WERI-Rb-1 (cell line): ENCODE measurements at regions not wholly inside any gene's neighbourhood (a gene's known extent, or its start where the extent isn't known, plus 50 kb on each side); places are given as distances from the start of the nearest gene placed in this dataset.

Experiments used
- DNase-seq: peaks from one replicate; pipeline ENCODE4 v3.0.0-alpha.2; 2020
- H3K27ac ChIP-seq: fragments of 250-450 bp; sonication (Bioruptor Pico); 2 replicates; pipeline ENCODE4 v1.5.1; 2020; ENCODE audit warnings: mild to moderate bottlenecking, moderate library complexity
- H3K27me3 ChIP-seq: fragments of 250-450 bp; sonication (Bioruptor Pico); 2 replicates; pipeline ENCODE4 v1.5.1; 2021; ENCODE audit warnings: mild to moderate bottlenecking, low read depth, moderate library complexity; ENCODE audit not compliant: insufficient read depth, severe bottlenecking
- H3K36me3 ChIP-seq: fragments of 250-450 bp; sonication (Bioruptor Pico); 2 replicates; pipeline ENCODE4 v1.5.1; 2020; ENCODE audit warnings: mild to moderate bottlenecking, moderate library complexity
- H3K4me3 ChIP-seq: 2 replicates; pipeline ENCODE4 v1.5.1; 2011; ENCODE audit warnings: low read depth, mild to moderate bottlenecking, control low read depth, low read length
- H3K9me3 ChIP-seq: fragments of 250-450 bp; sonication (Bioruptor Pico); 2 replicates; pipeline ENCODE4 v1.5.1; 2021; ENCODE audit warnings: mild to moderate bottlenecking, moderate library complexity; ENCODE audit not compliant: severe bottlenecking
- TF ChIP-seq, protein P1 (sequence below): IDR thresholded peaks from 2 replicates; pipeline ENCODE4 v1.5.1; 2011; ENCODE audit warnings: low read depth, mild to moderate bottlenecking, control low read depth, inconsistent platforms, low read length

DNA sequence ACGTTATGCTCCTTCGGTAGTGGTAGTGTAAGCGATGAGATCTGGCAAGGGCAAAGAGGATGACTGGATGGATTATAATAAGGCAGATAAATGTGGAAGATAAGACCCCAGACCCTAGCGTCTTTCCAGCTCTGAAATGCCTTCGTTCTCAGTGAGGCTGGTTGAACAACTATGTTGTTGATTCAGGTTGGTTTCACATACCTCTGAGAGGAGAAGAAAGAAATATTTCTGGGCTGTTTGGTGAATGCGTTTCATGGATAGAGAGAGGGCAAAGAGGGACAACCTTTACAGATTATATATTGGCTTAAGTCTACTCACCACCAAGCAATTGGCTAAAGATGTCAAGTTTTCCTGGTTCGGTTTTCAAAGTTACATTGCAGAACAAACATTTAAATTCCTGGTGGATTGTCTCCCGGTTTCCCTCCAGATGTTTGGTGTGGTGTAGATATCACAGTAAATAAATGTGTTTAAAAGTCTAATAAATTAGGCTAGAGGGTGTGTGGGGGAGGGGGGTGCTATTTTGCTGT is 190.1 kb upstream of the GLI2 start:
- Histone ChIP-seq H3K27ac (no peak overlapping the region), H3K36me3 (no peaks in the 10 kb centered on the region), H3K27me3 (no peaks in the 10 kb centered on the region), H3K4me3 (no peak overlapping the region), H3K9me3 (no peaks in the 10 kb centered on the region)
- DNase-seq = no peak
- TF ChIP-seq, protein P1, sequence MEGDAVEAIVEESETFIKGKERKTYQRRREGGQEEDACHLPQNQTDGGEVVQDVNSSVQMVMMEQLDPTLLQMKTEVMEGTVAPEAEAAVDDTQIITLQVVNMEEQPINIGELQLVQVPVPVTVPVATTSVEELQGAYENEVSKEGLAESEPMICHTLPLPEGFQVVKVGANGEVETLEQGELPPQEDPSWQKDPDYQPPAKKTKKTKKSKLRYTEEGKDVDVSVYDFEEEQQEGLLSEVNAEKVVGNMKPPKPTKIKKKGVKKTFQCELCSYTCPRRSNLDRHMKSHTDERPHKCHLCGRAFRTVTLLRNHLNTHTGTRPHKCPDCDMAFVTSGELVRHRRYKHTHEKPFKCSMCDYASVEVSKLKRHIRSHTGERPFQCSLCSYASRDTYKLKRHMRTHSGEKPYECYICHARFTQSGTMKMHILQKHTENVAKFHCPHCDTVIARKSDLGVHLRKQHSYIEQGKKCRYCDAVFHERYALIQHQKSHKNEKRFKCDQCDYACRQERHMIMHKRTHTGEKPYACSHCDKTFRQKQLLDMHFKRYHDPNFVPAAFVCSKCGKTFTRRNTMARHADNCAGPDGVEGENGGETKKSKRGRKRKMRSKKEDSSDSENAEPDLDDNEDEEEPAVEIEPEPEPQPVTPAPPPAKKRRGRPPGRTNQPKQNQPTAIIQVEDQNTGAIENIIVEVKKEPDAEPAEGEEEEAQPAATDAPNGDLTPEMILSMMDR = no peak

DNA sequence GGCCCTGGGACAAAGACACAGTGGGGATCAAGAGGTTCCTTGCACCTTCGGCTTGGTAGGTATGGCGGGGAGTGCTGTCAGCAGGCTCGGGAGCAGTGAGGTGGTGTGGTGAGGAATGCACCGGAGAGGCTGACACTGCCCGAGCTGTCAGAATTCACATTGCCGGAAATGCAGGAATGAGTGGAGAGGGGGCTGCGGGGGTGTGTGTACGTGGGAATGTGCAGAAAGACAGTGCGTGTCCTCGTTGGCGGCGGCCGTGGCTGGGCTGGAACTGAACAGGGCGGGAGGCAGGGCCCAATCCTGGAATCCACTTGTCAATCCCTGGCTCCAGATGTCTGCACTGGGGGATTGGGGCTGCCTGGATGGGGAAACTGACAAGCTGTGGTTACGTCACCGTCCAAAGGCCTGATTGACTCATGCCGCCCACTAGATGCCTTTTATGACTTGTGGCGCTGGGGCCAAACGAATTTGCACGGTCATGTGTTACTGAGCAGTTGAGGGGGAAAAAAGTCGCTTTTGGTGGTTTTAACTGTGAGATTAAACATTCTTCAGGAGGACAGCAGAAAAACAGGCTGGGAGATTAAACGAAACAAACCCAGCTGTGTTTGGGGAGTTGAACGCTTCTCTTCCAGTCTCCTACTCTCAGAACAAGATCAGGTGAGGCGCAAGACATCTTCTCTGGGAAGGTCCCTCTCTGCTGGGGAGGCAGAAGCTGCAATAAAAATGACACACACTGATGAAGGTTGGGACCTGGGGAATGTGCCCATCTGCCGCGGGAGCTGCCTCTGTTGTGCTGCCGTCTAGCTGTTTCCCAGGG is 189.4 kb upstream of the GLI2 start:
- TF ChIP-seq, protein P1 = no peak
- Histone ChIP-seq H3K9me3 (no peaks in the 10 kb centered on the region), H3K27me3 (no peaks in the 10 kb centered on the region), H3K27ac (no peak overlapping the region), H3K36me3 (no peaks in the 10 kb centered on the region), H3K4me3 (no peak overlapping the region)
- DNase-seq = no peak

DNA sequence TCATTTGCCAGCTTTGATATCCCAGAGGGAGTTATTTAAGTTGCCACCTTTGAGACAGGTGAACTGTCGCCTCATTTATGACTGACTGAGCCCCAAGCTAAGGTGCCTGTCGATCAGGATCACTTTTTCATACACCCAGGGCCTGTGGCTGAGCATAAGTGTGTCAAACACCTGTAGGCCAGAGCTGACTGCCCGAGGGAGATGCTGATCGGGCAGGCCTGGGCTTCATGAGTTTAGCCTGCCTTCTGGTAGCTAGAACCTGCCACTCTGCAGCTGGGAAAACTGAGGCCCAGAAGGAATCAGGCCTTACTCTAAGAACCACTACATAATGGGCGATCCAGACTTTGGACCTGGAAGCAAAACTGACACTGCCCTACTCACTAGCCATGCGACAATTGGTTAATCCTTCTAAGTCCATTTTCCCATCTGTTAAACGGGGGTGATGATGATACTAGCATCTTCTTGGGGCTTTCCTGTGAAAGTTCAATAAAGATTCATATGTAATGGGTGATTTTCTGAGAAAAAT is 188.7 kb upstream of the GLI2 start:
- Histone ChIP-seq H3K4me3 (no peak overlapping the region), H3K9me3 (no peaks in the 10 kb centered on the region), H3K27ac (no peak overlapping the region), H3K27me3 (no peaks in the 10 kb centered on the region), H3K36me3 (no peaks in the 10 kb centered on the region)
- TF ChIP-seq, protein P1 = no peak
- no peak for DNase-seq

DNA sequence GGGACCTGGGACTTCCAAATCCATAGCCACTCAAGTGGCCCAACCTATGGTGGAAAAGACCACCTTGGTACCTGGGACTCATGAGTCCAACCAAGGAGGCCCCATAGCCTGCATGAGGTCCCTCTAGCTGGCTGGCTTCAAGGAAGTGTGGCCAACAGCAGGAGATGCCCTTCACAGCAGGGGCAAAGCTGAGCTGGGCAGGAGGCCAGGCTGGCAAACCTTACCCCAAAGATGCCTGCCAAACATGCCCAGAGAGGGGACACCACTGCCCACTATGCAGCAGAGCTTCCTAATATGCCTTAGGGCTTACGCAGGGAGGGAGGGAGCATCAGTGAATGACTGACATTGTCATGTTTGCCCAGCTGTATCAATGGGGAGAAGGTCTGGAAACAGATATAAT is 188.0 kb upstream of the GLI2 start:
- H3K9me3 ChIP-seq = no peaks in the 10 kb centered on the region
- no peak overlapping the region for H3K4me3 ChIP-seq
- H3K36me3 ChIP-seq = no peaks in the 10 kb centered on the region
- TF ChIP-seq, protein P1 = no peak
- DNase-seq = no peak
- no peaks in the 10 kb centered on the region for H3K27me3 ChIP-seq
- H3K27ac ChIP-seq = no peak overlapping the region

DNA sequence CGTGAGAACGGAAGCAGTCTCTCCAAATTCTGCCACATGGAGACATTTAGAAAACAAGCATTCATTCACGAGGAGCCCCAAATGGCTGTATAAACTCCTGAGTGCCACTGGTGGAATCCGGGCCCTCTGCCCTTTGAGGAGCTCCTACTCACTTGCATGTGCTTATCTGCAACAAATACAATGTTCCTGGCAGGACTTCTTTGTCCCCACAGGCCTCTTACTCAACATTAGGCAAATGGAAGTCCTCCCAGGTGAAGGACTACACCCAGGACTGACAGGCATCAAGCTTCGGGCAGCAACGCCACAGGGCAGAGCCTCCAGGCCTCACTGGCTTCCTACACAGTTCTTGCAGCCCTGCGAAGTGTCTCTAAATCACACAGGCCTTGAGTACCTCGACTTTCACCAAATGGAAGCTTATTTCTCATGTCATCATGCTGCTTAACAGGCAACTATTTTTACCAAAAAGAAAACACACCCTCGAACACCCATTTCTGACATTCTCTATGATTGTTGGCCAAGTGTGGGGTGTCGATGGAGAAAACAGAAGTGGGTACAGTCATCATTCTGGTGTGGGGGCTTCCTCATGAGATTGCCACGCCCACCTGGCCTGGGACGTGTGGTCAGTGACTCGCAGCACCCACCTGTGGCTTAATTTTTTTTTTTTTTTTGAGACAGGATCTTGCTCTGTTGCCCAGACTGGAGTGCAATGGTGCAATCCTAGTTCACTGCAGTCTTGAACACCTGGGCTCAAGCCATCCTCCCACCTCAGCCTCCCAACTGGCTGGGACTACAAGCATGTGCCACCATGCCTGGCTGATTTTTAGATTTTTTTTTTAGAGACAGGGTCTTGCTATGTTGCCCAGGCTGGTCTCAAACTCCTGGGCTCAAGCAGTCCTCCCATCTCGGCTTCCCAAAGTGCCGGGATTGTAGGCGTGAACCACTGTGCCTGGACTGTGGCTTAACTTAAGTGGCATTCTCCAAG is 186.8 kb upstream of the GLI2 start:
- TF ChIP-seq, protein P1 = no peak
- no peak overlapping the region for H3K27ac ChIP-seq
- no peaks in the 10 kb centered on the region for H3K27me3 ChIP-seq
- no peak for DNase-seq
- H3K36me3 ChIP-seq = no peaks in the 10 kb centered on the region
- no peaks in the 10 kb centered on the region for H3K9me3 ChIP-seq
- no peak overlapping the region for H3K4me3 ChIP-seq
